ENCODE measurements at regions not wholly inside any gene's neighbourhood (a gene's known extent, or its start where the extent isn't known, plus 50 kb on each side); places are given as distances from the start of the nearest gene placed in this dataset.

DNA sequence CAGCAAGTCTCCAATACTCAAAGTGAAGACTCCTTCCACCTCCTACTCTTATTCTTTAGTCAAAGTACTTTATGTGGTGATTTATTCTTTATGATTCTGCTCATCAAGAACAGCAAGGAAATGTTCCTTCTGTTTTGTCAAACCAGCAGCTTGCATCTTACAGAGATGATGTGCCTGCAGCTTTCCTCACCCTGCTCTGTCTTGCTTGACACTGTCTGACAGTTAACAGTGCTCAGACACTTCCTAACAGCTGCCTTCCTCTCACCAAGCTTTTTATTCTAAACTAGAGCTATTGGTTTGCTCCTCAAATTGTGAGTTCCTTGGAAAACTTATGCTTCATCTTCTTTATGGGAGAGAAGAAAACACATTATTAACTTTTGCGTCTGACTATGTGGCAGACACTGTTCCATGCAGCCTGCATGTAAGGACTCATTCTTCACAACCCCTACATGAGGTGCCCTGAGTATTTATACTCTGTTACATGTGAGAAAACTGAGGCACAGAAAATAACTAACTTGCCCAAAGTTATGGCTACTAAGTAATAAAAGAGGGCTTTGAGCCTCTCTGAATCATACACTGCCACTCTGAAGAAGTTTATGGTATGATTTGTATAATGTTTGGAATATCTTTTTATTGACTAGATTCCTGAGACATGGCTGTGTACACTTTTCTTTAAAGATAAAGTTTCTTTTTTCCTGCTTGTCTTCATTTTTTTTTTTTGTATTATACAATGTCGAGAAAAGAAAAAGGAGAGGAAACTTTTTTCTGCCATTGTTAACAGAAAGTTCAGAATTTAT lies 723.3 kb upstream of the DDX18 start:
- Mint-ChIP-seq H3K4me3 (ENCODE audit: unreplicated experiment) (no peak overlapping the region), H3K4me1 (ENCODE audit: unreplicated experiment) (no peaks in the 10 kb centered on the region), H3K9me3 (ENCODE audit: unreplicated experiment) (peaks cover 11% of the 10 kb centered on the region), H3K27me3 (ENCODE audit: unreplicated experiment) (no peaks in the 10 kb centered on the region), H3K27ac (ENCODE audit: unreplicated experiment) (no peak overlapping the region), H3K36me3 (ENCODE audit: unreplicated experiment) (no peaks in the 10 kb centered on the region)
- DNase-seq (ENCODE audit: extremely low spot score, unreplicated experiment) = no peak
- TF ChIP-seq, protein P1, sequence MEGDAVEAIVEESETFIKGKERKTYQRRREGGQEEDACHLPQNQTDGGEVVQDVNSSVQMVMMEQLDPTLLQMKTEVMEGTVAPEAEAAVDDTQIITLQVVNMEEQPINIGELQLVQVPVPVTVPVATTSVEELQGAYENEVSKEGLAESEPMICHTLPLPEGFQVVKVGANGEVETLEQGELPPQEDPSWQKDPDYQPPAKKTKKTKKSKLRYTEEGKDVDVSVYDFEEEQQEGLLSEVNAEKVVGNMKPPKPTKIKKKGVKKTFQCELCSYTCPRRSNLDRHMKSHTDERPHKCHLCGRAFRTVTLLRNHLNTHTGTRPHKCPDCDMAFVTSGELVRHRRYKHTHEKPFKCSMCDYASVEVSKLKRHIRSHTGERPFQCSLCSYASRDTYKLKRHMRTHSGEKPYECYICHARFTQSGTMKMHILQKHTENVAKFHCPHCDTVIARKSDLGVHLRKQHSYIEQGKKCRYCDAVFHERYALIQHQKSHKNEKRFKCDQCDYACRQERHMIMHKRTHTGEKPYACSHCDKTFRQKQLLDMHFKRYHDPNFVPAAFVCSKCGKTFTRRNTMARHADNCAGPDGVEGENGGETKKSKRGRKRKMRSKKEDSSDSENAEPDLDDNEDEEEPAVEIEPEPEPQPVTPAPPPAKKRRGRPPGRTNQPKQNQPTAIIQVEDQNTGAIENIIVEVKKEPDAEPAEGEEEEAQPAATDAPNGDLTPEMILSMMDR (IDR thresholded peaks at IDR 0.05) = no peak

DNA sequence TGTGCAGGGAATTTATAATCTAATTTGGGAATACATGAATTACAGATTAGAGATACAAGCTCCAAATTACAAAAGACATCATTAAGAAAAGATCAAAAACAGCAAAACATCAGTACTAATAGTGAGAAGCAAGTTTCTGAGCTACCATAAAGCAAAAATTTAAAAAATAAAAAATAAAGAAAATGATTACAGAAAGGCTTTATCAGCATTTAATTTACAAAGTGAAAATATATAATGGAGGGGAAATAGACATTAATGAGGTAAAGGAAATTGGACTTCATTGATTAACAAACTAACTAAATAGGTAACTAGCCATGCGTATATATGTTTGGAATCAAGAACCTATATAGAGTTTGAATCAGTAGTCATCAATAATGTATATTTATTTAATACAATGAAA lies 712.9 kb upstream of the DDX18 start:
- no peak overlapping the region for H3K27ac Mint-ChIP-seq (ENCODE audit: unreplicated experiment)
- H3K4me3 Mint-ChIP-seq (ENCODE audit: unreplicated experiment) = no peak overlapping the region
- H3K36me3 Mint-ChIP-seq (ENCODE audit: unreplicated experiment) = no peaks in the 10 kb centered on the region
- H3K9me3 Mint-ChIP-seq (ENCODE audit: unreplicated experiment) = peaks cover 21% of the 10 kb centered on the region
- TF ChIP-seq, protein P1 (IDR thresholded peaks at IDR 0.05) = no peak
- no peaks in the 10 kb centered on the region for H3K4me1 Mint-ChIP-seq (ENCODE audit: unreplicated experiment)
- H3K27me3 Mint-ChIP-seq (ENCODE audit: unreplicated experiment) = no peaks in the 10 kb centered on the region
- DNase-seq (ENCODE audit: extremely low spot score, unreplicated experiment) = no peak

DNA sequence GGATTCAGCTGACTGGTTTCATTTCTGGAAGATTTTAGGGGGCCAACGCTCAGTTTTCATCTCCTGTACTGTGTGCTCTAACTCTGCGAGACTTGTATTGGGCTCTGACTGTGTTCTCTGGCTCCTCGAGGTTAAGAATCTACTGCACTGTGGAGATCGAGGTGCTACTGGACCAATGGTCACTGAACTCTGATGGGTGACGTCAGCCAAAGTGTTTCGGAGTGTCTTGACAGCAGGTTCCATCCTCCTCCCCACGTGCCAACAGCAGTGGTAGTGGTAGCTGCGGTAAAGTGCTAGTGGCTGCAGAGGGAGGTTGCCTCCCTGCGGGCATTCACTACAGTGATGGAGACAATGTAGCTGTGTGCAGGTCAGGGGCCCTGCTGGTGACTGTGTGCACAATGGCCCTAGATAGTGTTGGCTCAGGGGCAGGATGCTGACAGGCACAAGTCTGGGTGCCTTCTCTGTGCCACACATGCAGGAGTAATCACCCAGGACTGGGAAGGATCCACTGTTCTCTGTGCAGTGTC lies 705.7 kb upstream of the DDX18 start:
- H3K4me3 Mint-ChIP-seq (ENCODE audit: unreplicated experiment) = no peak overlapping the region

DNA sequence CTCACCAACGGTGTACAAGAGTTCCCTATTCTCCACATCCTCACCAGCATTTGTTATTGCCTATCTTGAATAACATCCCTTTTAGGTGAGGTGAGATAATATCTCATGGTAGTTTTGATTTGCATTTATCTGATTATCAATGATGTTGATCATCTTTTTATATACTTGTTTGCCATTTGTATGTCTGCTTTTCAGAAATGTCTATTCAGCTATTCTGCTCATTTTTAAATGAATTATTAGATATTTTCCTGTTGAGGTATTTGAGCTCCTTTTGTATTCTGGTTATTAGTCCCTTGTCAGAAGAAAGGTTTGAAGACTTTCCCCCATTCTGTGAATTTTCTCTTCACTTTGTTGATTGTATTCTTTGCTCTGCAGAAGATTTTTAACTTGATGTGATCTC lies 695.5 kb upstream of the DDX18 start:
- Mint-ChIP-seq H3K27me3 (ENCODE audit: unreplicated experiment) (no peaks in the 10 kb centered on the region), H3K4me3 (ENCODE audit: unreplicated experiment) (no peak overlapping the region), H3K9me3 (ENCODE audit: unreplicated experiment) (peaks cover 11% of the 10 kb centered on the region), H3K4me1 (ENCODE audit: unreplicated experiment) (no peaks in the 10 kb centered on the region), H3K27ac (ENCODE audit: unreplicated experiment) (no peak overlapping the region), H3K36me3 (ENCODE audit: unreplicated experiment) (no peaks in the 10 kb centered on the region)
- TF ChIP-seq, protein P1 (IDR thresholded peaks at IDR 0.05) = no peak
- no peak for DNase-seq (ENCODE audit: extremely low spot score, unreplicated experiment)

More for the DNA sequence above, 705.7 kb upstream of the DDX18 start:
- no peaks in the 10 kb centered on the region for H3K27me3 Mint-ChIP-seq (ENCODE audit: unreplicated experiment)
- peaks cover 44% of the 10 kb centered on the region for H3K9me3 Mint-ChIP-seq (ENCODE audit: unreplicated experiment)
- H3K36me3 Mint-ChIP-seq (ENCODE audit: unreplicated experiment) = no peaks in the 10 kb centered on the region
- H3K4me1 Mint-ChIP-seq (ENCODE audit: unreplicated experiment) = no peaks in the 10 kb centered on the region
- no peak for DNase-seq (ENCODE audit: extremely low spot score, unreplicated experiment)
- TF ChIP-seq, protein P1 (IDR thresholded peaks at IDR 0.05) = no peak
- H3K27ac Mint-ChIP-seq (ENCODE audit: unreplicated experiment) = no peak overlapping the region

DNA sequence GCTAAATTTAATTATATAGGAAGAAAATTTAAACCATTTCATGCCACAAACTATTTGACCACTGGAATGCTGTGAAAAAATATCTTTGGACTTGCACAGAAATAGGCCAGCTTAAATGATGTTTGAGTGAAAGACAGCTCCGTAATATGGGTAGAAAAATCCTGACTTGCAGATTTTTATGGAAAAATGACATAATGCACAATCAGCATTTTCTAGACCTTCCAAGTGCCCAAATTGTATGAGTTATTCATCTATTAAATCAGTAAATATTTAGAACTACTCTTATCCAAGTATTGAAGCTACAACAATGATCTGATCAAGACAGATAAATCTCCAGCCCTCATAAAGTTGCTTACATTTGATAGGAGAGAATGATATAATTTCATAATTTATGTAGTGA lies 691.1 kb upstream of the DDX18 start:
- no peak overlapping the region for H3K27ac Mint-ChIP-seq (ENCODE audit: unreplicated experiment)
- DNase-seq (ENCODE audit: extremely low spot score, unreplicated experiment) = no peak
- TF ChIP-seq, protein P1 (IDR thresholded peaks at IDR 0.05) = no peak
- peaks cover 18% of the 10 kb centered on the region for H3K9me3 Mint-ChIP-seq (ENCODE audit: unreplicated experiment)
- no peaks in the 10 kb centered on the region for H3K36me3 Mint-ChIP-seq (ENCODE audit: unreplicated experiment)
- no peaks in the 10 kb centered on the region for H3K27me3 Mint-ChIP-seq (ENCODE audit: unreplicated experiment)
- H3K4me1 Mint-ChIP-seq (ENCODE audit: unreplicated experiment) = no peaks in the 10 kb centered on the region
- H3K4me3 Mint-ChIP-seq (ENCODE audit: unreplicated experiment) = no peak overlapping the region
